ENCODE measurements at regions not wholly inside any gene's neighbourhood (a gene's known extent, or its start where the extent isn't known, plus 50 kb on each side); places are given as distances from the start of the nearest gene placed in this dataset.

- Histone ChIP-seq H3K9me3 (ENCODE audit: control insufficient read depth, low read length) (no peaks in the 10 kb centered on the region), H3K4me1 (no peaks in the 10 kb centered on the region), H3K36me3 (ENCODE audit: control insufficient read depth, insufficient read depth, low read length) (no peaks in the 10 kb centered on the region), H3K27ac (no peak overlapping the region), H3K9ac (no peak overlapping the region), H3K79me2 (no peaks in the 10 kb centered on the region), H2AFZ (no peak overlapping the region), H3K4me2 (ENCODE audit: low read length) (no peak overlapping the region), H3K4me3 (ENCODE audit: low read depth, low read length) (no peak overlapping the region), H3K27me3 (ENCODE audit: control insufficient read depth, insufficient read depth, low read length) (no peaks in the 10 kb centered on the region)
- no peak for TF ChIP-seq CTCF (IDR thresholded peaks at IDR 0.05)
Measured at GRCh38 chr18:44502790-44503189, 177.9 kb upstream of the SETBP1 start.

GRCh38 chr18:44503854-44504253, 176.8 kb upstream of the SETBP1 start:
- H3K4me3 ChIP-seq (ENCODE audit: low read depth, low read length): no peak overlapping the region
- H3K27me3 ChIP-seq (ENCODE audit: control insufficient read depth, insufficient read depth, low read length): no peaks in the 10 kb centered on the region
- H3K4me2 ChIP-seq (ENCODE audit: low read length): no peak overlapping the region
- no peak overlapping the region for H3K9ac ChIP-seq
- no peak overlapping the region for H2AFZ ChIP-seq
- TF ChIP-seq CTCF (IDR thresholded peaks at IDR 0.05): no peak
- no peak overlapping the region for H3K27ac ChIP-seq
- H3K9me3 ChIP-seq (ENCODE audit: control insufficient read depth, low read length): no peaks in the 10 kb centered on the region
- H3K79me2 ChIP-seq: no peaks in the 10 kb centered on the region
- no peaks in the 10 kb centered on the region for H3K4me1 ChIP-seq
- no peaks in the 10 kb centered on the region for H3K36me3 ChIP-seq (ENCODE audit: control insufficient read depth, insufficient read depth, low read length)

GRCh38 chr18:44507729-44508325, 172.9 kb upstream of the SETBP1 start:
- Histone ChIP-seq H3K4me2 (ENCODE audit: low read length) (no peak overlapping the region), H3K27me3 (ENCODE audit: control insufficient read depth, insufficient read depth, low read length) (no peaks in the 10 kb centered on the region), H3K27ac (no peak overlapping the region), H3K4me3 (ENCODE audit: low read depth, low read length) (no peak overlapping the region), H3K4me1 (no peaks in the 10 kb centered on the region), H3K9me3 (ENCODE audit: control insufficient read depth, low read length) (no peaks in the 10 kb centered on the region), H3K79me2 (no peaks in the 10 kb centered on the region), H3K9ac (no peak overlapping the region), H3K36me3 (ENCODE audit: control insufficient read depth, insufficient read depth, low read length) (no peaks in the 10 kb centered on the region), H2AFZ (no peak overlapping the region)
- TF ChIP-seq CTCF (IDR thresholded peaks at IDR 0.05): no peak

GRCh38 chr18:44508474-44508873, 172.2 kb upstream of the SETBP1 start:
- TF ChIP-seq CTCF (IDR thresholded peaks at IDR 0.05): no peak
- H3K4me2 ChIP-seq (ENCODE audit: low read length): no peak overlapping the region
- H3K9ac ChIP-seq: no peak overlapping the region
- no peaks in the 10 kb centered on the region for H3K4me1 ChIP-seq
- no peaks in the 10 kb centered on the region for H3K36me3 ChIP-seq (ENCODE audit: control insufficient read depth, insufficient read depth, low read length)
- no peak overlapping the region for H2AFZ ChIP-seq
- H3K27me3 ChIP-seq (ENCODE audit: control insufficient read depth, insufficient read depth, low read length): no peaks in the 10 kb centered on the region
- no peak overlapping the region for H3K4me3 ChIP-seq (ENCODE audit: low read depth, low read length)
- no peaks in the 10 kb centered on the region for H3K9me3 ChIP-seq (ENCODE audit: control insufficient read depth, low read length)
- H3K27ac ChIP-seq: no peak overlapping the region
- H3K79me2 ChIP-seq: no peaks in the 10 kb centered on the region

- no peak overlapping the region for H2AFZ ChIP-seq
- no peak overlapping the region for H3K9ac ChIP-seq
- no peak overlapping the region for H3K4me2 ChIP-seq (ENCODE audit: low read length)
- no peak for TF ChIP-seq CTCF (IDR thresholded peaks at IDR 0.05)
- H3K4me1 ChIP-seq: no peaks in the 10 kb centered on the region
- no peaks in the 10 kb centered on the region for H3K79me2 ChIP-seq
- H3K36me3 ChIP-seq (ENCODE audit: control insufficient read depth, insufficient read depth, low read length): no peaks in the 10 kb centered on the region
- no peaks in the 10 kb centered on the region for H3K9me3 ChIP-seq (ENCODE audit: control insufficient read depth, low read length)
- H3K27ac ChIP-seq: no peak overlapping the region
- no peaks in the 10 kb centered on the region for H3K27me3 ChIP-seq (ENCODE audit: control insufficient read depth, insufficient read depth, low read length)
- no peak overlapping the region for H3K4me3 ChIP-seq (ENCODE audit: low read depth, low read length)
Measured at GRCh38 chr18:44509048-44509447, 171.6 kb upstream of the SETBP1 start.
